ENCODE measurements at regions not wholly inside any gene's neighbourhood (a gene's known extent, or its start where the extent isn't known, plus 50 kb on each side); places are given as distances from the start of the nearest gene placed in this dataset.

DNA sequence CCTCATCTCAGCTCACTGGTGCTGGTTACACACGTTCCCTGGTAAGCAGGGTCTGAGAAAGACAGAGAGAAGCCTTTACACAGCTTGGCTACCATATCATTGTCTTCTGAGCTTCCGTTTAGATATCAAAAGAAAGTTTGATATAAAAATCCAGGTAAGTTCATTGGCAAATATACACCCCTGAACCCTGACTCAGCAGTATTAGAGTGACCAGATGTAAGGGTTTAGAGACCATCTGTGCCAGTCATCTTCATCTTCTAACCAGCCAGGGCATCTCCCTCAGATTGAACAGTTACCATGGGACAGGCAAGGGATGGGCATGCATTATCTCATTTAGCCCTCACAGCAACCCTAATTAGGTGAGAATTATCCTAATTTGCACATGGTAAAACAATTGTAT, 232.1 kb downstream of the MED10 start:
- TF ChIP-seq POLR2A (IDR thresholded peaks at IDR 0.05; ENCODE audit: low read depth, low read length) = no peak
- no peak for TF ChIP-seq TAF1 (IDR thresholded peaks at IDR 0.05; ENCODE audit: borderline replicate concordance, low read depth, low read length)
- no peak for TF ChIP-seq POLR2AphosphoS5 (IDR thresholded peaks at IDR 0.05; ENCODE audit: low read depth, low read length)

Measured in GM12892 (cell line).